GM19328 (cell line): ENCODE measurements at regions not wholly inside any gene's neighbourhood (a gene's known extent, or its start where the extent isn't known, plus 50 kb on each side); places are given as distances from the start of the nearest gene placed in this dataset.
"Not testable (repeated sequence)": the region's sequence is repeated elsewhere in the genome, so short reads cannot be mapped to it uniquely, and the experiment has no call there.

Experiments
- ATAC-seq: cut with Tn5 transposase; IDR thresholded peaks from one replicate; pipeline ENCODE4 v1.9.1; 2021; ENCODE audit warnings: mild to moderate bottlenecking, moderate library complexity; ENCODE audit not compliant: unreplicated experiment

DNA sequence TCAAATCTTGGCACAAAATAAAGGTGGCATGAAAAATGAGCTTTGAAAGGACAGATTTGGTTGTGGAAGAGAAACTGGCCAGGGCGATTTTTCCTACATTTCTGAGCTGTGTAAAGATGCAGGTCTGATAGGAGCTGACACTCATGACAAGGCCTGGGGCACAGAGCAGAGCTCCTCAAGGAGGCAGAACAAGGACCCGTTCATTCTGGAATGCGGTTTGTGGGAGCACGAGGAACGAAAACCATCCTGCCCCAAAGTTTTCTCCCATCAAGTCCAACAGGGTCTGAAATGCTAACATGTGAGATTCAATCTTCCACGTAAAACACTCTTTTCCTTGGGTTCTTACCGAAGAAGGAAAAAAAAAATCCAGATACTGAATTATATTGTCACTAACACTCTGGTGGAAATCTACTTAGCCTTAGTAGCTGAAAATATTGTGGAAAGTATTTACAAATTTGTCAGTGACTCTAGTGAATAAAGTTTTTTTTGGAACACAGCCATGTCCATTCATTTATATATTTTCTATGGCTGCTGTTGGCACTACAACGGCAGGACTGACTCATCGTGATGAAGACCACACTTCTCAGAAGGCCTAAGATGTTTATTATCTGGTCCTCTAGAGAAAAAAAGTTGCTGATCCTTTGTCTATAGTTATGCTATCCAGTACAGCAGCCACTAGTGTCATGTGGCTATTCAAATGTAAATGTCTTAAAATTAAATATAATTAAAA, 215.7 kb downstream of the BAMBI start:
- no peak for ATAC-seq

GRCh38 chr10:28894146-28894545, 216.8 kb downstream of the BAMBI start:
- no peak for ATAC-seq

- not testable (repeated sequence) for ATAC-seq
These were observed 218.3 kb downstream of the BAMBI start for GRCh38 chr10:28895671-28896070.

DNA sequence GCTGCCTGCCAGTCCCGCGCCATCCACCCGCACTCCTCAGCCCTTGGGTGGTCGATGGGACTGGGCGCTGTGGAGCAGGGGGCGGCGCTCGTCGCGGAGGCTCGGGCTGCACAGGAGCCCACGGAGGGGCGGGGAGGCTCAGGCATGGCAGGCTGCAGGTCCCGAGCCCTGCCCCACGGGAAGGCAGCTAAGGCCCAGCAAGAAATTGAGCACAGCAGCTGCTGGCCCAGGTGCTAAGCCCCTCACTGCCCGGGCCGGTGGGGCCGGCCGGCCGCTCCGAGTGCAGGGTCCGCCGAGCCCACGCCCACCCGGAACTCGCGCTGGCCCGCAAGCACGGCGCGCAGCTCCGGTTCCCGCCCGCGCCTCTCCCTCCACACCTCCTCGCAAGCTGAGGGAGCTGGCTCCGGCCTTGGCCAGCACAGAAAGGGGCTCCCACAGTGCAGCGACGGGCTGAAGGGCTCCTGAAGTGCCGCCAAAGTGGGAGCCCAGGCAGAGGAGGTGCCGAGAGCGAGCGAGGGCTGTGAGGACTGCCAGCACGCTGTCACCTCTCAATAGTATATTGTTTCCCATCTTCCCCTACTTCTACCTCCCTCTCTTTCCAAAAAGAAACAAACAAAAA, 219.6 kb downstream of the BAMBI start:
- not testable (repeated sequence) for ATAC-seq

- ATAC-seq = no peak
These were observed 220.5 kb downstream of the BAMBI start for GRCh38 chr10:28897617-28898464.

GRCh38 chr10:28902215-28902614, 224.9 kb downstream of the BAMBI start:
- ATAC-seq = no peak

- ATAC-seq = no peak
These were observed 225.7 kb downstream of the BAMBI start for GRCh38 chr10:28903063-28903462.

DNA sequence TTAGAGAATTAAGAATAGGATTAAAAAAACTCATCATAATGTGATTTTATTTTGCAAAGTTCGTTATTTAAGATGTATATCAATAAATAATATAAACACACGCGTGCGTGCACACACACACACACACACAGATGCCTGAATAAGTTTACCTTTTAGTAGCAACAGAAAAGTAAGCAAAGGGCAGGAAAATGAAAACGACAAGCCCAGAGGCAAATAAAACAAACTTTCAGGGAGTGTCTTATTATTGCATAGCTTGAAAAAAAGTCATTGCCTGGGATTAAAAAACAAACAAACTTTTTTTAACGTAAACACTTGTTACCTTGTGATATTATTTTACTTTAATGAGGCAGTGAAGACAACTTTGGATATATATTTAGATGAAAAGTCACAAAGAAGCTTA, 226.4 kb downstream of the BAMBI start:
- ATAC-seq = no peak

- ATAC-seq = no peak
These were observed 228.1 kb downstream of the BAMBI start for GRCh38 chr10:28905371-28905770.

GRCh38 chr10:28906011-28906411, 228.7 kb downstream of the BAMBI start:
- no peak for ATAC-seq

DNA sequence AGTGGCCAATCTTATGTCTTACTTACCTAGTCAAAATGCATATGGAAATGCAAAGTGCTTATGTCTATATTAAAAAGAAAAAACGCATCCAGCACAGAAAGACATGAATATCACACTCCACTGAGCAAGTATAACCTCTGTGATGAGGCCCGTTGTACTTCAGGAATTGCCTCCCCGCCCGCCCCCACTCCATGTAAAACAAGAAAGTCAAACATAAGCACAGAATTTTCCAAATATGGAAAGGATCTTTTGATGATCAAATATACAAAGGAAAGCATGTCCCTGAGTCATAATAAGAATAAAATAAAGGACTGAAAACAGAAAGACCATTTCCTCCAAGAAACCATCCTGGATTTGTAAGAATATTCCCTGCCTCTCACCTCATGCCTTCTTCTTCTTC, 229.1 kb downstream of the BAMBI start:
- no peak for ATAC-seq

- ATAC-seq = no peak
These were observed 229.6 kb downstream of the BAMBI start for GRCh38 chr10:28906934-28907333.

- ATAC-seq = no peak
These were observed 232.6 kb downstream of the BAMBI start for GRCh38 chr10:28909875-28910274.

- ATAC-seq = no peak
These were observed 233.6 kb downstream of the BAMBI start for GRCh38 chr10:28910956-28911355.

DNA sequence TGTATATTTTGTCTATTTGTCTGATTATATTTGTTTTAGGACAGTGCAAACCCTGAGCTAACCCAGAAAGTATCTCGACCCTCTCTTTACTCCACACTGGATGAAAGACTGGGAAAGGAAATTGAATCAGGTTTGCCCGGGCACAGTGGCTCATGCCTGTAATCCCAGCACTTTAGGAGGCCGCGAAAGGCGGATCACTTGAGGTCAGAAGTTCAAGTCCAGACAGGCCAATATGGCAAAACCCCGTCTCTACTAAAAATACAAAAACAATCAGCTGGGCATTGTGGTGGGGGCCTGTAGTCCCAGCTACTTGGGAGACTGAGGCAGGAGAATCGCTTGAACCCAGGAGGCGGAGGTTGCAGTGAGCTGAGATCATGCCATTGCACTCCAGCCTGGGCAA, 234.2 kb downstream of the BAMBI start:
- ATAC-seq = not testable (repeated sequence)

GRCh38 chr10:28912017-28912783, 234.9 kb downstream of the BAMBI start:
- ATAC-seq = no peak

DNA sequence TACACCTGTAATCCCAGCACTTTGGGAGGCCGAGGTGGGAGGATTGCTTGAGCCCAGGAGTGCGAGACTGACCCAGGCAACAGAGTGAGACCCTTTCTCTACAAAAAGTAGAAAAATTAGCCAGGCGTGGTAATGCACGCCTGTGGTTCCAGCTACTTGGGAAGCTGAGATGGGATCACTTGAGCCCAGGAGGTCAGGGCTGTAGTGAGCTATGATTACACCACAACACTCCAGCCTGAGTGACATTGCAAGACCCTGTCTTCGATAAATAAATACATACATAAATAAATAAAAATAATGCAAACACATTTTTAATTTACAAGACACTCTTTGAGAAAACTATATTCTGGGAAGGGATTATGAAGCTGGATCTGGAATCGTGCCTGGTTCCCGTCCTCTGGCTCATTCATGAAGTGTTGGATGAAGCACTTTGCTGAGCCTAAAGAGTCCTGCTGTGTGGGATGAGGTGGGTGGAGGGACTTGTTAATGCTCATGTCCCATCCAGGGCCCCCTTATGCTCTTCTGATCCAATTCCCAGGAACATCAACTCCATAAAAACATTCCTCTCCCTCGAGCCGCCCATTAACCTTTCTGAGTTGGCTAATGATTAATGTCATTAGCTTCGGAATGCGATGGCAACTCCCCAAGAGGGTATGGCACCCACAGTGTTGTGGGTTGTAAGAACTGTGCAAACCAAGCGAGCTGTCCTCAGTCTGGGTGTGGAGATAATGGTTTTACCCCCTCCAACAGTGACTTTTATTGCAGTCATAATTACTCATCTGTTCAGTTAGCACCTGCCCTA, 236.3 kb downstream of the BAMBI start:
- no peak for ATAC-seq

DNA sequence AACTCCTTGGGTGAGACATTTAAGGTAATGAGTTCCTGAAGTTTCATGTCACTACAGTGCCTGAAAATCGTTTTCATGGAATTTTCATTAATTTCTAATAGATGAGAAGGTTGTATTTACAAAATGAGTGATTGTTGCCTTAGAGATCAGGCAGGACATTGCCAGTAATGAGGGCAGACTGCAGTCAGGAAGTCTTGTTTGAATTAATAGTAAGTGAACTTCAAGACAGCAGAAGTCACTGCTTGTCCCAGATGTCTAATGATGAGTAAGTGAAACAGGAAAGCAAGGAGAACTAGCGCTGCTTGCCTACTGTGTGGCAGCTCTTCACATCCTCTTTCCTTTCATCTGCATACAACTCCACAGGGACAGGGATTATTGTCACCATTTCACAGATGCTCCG, 237.4 kb downstream of the BAMBI start:
- no peak for ATAC-seq

DNA sequence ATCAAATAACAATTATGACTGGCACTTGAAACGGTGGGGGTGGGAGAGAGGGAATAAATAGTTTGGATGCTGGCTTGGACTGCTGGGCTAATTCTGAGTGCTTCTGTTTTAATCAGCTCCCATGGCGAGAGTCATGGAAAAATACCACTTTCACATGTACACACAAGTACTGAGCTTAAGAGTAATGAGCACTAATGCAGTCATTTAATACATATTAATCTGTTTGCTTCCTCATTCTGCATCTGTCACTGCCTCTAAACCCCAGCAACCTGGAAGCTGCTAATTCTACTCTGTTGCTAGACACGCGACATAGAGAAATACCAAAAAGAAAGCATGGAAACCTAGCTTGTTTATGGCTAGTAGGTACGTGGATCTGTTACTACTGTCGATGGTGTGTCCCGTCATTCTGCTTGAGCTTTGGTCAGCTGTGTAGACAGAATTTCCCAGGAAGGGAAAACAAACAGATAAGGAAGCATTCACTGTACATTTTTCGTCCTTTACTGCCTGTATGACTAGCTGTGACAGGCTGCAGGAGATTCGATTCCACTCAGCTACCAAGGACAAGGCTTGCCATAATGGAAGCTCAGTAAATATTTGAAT, 238.8 kb downstream of the BAMBI start:
- no peak for ATAC-seq

- no peak for ATAC-seq
These were observed 242.8 kb downstream of the BAMBI start for GRCh38 chr10:28920091-28920490.
